Vagina (tissue), 2 donors: ENCODE measurements at regions not wholly inside any gene's neighbourhood (a gene's known extent, or its start where the extent isn't known, plus 50 kb on each side); places are given as distances from the start of the nearest gene placed in this dataset.

Experiments
- CTCF ChIP-seq, 3 experiments: fragments of 450-650 bp in 2 of 3; fragments of 200-600 bp in 1 of 3; sonication (generic) in 1 of 3; IDR thresholded peaks; one replicate each; pipeline ENCODE4 v1.5.1; 2017 to 2019; ENCODE audit warnings: antibody characterized with exemption in 3 of 3, mild to moderate bottlenecking in 2 of 3, moderate library complexity in 2 of 3
- POLR2A ChIP-seq, 2 donors: fragments of 450-650 bp; IDR thresholded peaks; one replicate each; pipeline ENCODE4 v1.6.1; 2017; ENCODE audit warnings: antibody characterized with exemption in 2 of 2, mild to moderate bottlenecking in 2 of 2, moderate library complexity in 2 of 2

GRCh38 chr18:55034742-55035141 lies 75.5 kb upstream of the CCDC68 start:
- TF ChIP-seq CTCF (IDR thresholded peaks at IDR 0.05): no peak
- TF ChIP-seq POLR2A (IDR thresholded peaks at IDR 0.05): no peak
